HG03558 (cell line): ENCODE measurements at regions not wholly inside any gene's neighbourhood (a gene's known extent, or its start where the extent isn't known, plus 50 kb on each side); places are given as distances from the start of the nearest gene placed in this dataset.

Source experiments
- ATAC-seq: cut with Tn5 transposase; IDR thresholded peaks from one replicate; pipeline ENCODE4 v1.9.1; 2021; ENCODE audit warnings: moderate number of reproducible peaks; ENCODE audit not compliant: unreplicated experiment; ENCODE audit errors: extremely low read depth

DNA sequence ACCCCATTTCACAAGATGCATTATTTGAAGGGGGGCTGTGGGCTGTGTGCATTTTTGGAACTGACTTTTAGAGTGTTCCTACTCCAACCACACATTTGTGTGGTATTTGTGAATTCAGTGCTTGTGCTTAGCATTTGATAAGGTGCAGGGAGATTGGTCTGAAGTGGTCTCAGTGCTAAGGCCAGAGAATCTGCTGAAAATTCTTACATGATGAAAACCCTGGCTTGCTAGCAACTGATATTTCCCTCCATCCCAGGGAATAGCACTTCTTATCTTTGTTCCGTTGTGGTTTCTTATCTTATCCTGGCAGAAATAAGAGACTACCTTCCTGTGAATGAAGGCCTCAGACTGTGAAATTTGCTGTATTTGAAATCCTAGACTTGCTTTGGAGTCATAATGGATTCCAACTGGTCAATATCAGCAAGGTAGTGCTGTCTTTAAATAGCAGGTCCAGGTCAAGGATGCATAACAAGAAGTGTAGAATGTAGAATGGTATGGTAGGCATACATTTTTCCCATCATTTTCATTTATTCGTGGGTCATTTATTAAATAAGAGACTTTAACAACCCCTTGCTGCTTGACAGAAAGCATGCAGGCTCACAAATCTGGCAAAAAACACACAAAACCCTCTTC is 986.9 kb downstream of the REEP3 start:
- ATAC-seq, result no peak

- no peak for ATAC-seq
These were observed 994.9 kb downstream of the REEP3 start for GRCh38 chr10:64515970-64516699.

DNA sequence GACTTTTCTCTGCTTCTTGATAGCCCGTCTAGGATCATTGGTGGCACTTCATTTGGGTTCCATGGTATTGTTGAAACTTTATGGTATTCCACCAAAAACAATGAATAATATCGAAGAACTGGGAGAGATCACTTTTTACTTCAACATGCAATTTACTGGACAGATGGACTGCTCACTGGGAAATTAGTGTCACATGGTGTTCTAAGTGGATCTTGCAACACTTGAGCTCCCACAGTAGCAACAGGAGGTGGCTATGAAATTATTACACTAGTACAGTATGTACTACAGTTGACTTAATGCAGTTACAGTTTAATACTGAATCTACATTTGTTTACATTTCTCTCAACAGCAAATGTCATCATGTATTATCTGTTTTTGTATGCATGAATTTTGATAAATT is 997.3 kb downstream of the REEP3 start:
- no peak for ATAC-seq

DNA sequence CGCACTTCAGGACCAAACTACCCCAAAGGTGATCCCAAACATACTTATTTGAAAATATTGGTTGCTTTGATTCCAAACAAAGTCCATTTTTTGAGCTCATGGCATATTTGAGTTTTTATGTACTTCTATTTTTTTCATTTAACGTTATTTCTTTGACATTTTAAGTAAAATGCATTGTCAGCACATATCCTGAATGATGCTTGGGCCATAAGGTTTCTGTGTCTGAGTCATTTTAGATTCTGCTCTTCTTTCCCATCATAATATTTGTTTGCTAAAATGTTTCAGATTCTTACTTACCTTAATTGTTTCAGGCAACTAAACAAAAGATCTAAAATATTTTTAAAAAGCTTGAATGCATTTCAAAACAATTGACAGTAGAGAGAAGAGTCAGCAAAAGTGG is 998.2 kb downstream of the REEP3 start:
- ATAC-seq, result no peak

DNA sequence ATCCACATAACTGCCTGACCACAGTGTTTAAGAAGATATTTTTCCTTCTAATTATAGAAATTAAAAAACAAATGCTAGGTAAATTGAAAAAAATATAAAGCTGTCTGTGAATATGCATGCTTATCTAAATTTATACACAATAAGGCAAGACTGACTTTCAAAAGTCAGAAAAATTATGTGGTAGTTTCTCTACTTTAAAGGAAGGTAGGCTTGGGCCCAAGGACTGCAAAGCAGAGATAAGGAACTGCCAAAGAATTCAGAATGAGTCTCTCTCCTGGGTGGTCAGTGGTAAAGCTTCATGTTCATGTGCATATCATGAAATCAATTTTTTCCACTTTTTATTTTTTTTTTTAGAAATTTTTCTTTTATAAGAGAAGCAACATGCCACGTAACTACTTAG is 998.6 kb downstream of the REEP3 start:
- ATAC-seq, result no peak

DNA sequence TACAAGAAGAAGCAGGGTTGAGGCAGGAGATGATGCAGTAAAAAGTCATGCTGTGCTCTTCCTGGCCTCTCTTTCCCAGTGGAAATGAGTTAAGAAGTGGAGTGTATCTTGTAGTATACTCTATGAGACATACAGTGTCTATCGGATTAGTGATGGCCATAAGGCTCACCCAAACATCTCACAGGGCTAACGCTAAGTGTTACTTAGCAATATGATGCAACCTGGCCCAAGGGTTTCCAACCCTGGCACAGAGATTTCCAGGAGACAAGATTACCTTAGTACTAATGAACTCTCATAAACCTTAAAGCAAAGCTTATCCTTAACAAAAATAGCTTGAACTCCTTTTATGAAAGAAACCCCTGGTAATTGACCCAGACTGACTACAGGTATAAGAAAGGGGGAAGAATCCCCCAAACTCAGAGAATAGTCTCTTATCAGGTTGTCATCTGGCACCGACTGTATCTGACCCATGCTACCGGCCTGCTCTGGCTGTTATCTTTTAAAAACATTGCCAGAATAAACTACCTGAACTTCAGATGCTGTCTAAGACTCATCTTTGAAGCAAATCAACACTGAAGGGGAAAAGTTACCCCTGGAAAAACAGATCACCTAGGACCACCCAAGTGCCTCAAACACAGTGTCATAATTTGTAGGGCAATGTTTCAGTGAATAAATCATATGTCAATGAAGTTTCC is 1002.0 kb downstream of the REEP3 start:
- ATAC-seq, result no peak

- ATAC-seq, result no peak
These were observed 1007.2 kb downstream of the REEP3 start for GRCh38 chr10:64528294-64529002.

DNA sequence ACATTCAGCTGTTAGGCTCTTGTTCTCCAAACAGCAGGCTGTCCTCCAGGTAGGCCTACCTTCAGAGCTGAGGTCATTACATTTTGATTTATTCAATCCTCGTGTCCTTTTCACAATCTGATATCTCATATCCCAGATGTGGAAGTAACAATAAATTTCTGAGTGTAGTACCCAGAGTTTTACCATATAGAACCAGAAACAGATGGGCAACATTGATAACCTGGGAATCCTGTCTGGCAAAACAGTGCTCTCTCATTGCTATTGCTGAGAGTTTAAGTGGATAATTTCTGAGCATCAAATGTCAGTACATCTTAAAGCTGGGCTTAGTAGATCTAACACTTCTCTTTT is 1007.8 kb downstream of the REEP3 start:
- ATAC-seq, result no peak

DNA sequence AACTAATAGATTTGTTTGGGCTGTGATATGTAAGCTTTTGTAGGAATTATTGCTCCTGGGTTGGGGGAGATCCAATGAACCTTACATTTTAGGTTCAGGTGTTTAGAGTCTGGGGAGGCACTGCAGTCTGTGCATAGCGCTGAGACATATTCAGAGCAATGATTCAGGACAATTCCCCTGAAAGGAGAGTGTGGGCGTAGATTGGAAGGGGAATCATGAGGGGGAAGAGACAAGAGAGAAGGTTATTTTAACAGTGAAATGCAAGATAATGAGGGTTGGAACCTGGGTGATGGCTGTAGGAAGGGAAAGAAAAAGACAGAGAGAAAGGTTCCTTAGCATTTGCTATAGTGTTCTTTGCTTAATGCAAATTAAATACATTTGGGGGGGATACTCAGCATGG is 1013.4 kb downstream of the REEP3 start:
- no peak for ATAC-seq

DNA sequence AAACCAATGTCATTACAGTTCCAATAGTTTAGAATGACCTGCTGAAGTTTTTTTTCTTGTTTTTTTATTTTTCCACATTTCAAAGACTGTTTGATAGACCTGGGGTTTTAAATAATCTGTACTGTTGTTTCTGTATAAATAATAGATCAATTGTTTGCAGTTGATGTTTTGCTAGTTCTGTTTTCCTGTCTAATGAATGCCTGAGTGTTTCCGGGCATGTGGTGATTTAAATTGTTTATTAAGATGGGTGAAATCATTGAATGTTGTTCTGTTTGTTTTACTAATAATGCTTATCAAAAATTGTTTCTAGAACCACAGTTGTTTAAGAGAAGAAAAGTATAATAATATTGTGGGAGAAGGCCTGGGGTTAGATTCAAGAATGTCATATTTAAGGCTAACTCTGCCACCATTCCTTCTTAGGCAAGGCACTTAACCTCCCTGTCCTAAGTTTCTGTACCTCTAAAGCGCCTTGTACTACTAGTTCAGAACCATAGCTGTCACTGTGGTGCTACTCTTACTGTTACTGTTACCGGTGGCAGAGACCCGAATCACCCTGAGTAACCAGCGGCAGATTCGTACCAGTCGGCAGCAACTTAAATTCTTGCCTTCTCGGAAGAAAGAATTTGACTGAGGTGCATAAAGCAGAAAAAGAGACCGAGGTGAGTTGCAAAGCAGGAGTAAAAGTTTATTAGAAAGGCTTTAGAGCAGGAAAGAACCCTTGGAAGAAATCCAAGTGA is 1014.1 kb downstream of the REEP3 start:
- ATAC-seq, result no peak

DNA sequence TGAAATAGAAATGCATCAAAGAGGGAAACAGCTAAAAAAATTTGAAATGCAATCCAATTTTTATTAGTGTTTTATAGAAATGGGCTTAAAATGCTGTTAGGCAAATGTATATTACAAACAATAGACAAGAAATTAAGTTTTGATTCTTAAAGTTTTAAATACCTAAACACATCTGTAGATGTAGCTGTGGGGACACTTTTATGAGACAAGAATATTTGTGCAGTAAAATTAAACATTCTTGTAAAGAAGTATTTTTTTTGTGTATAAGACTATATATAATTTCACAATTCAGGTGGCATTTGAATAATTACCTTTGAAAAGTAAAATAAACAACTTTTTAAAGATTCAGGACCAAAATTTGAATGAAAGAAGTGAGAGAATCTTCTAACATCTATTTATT is 1015.9 kb downstream of the REEP3 start:
- ATAC-seq, result no peak

DNA sequence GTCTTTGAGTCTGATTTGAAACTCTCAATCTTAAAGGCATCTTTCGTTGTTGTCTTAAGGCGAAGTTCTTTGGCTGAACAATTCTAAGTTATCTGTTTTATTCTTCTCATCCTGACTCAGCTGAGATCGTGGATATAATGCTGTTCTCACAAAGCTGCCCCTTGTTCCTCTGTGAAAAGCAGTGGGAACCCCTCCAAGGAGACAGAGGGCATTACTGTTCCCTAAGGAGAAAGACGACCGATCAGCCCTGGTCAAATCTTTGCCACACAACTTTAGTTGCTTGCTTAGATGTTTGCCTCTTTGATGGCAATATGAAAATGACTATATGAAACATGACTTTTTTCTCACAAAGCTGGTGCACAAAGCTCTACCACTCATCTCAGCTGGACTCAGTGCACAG is 1016.7 kb downstream of the REEP3 start:
- no peak for ATAC-seq

GRCh38 chr10:64546073-64546472 is 1024.9 kb downstream of the REEP3 start:
- no peak for ATAC-seq

DNA sequence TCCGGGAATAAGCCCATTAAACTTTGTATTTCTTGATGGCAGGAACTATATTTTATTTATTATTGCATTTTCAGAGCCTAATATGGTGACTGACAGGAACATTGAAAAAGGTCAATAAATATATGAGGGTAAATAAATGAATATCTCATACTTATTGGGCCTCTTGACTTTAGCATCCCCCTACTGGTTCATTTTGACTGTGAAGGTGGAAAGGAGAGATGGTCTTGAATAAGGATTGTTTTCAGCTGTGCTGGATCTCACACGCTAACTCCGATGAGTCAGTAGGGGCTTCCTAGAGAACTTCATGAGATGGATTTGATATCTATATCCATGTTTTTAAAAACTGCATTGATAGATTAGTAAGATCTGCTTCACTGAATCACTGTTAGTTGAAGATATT is 1026.0 kb downstream of the REEP3 start:
- ATAC-seq, result no peak

DNA sequence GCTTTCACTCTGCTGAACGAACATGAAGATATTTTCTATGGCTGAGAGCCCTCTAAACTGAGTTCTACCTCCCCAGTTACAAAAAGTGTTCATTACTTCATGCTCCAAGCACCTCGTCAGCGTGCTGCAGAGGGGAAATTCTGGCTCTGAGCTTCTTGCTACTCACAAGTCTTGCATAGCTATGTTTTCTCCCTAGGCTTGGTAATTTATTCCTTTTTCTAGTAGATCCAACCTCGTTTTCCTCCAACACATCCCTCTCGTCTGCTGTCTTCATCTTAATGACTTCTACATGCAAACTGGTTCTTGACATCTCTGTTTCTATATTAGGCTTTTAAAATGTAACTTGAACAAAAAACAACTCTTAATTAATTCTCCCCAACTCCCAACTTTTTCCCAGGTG is 1034.5 kb downstream of the REEP3 start:
- no peak for ATAC-seq

- ATAC-seq, result no peak
These were observed 1037.1 kb downstream of the REEP3 start for GRCh38 chr10:64558094-64558835.

DNA sequence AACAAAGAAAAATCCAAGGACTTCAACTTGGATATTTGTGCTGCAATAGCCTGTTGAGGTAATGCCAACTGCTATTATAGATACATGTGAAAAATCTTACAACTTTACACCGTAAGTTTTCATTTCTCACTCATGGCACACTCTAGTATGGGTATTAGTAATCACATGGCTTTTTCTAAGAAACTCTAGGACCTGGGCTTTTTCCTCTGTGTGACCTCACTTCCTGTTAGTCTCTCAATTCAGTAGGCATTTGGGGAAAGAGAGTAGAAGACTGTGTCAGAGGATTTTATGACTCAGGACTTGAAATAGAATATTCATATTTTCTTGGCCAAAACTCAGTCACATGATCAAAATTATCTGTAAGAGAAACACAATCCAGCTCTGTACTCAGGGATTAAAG is 1049.9 kb downstream of the REEP3 start:
- no peak for ATAC-seq

GRCh38 chr10:64573623-64574325 is 1052.6 kb downstream of the REEP3 start:
- no peak for ATAC-seq

DNA sequence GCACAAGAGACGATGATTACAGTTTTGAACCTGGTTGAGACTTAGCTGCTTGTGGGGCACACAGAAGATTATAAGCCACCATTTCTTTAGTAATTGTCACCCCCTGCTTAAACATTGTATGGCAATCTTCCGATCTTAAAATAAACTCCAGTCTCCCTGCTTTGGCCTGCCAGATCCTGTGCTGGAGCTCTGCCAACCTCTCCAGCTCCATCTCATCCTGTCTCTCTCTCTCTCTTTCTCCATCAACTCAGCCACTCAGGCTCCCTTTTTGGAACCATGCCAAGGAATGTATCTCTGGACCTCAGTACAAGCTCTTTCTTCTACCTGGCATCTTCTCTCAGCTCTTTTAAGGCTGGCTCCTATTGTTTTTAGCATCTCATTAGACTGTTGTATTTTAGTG is 1053.2 kb downstream of the REEP3 start:
- ATAC-seq, result no peak
